ENCODE measurements at regions not wholly inside any gene's neighbourhood (a gene's known extent, or its start where the extent isn't known, plus 50 kb on each side); places are given as distances from the start of the nearest gene placed in this dataset.

DNA sequence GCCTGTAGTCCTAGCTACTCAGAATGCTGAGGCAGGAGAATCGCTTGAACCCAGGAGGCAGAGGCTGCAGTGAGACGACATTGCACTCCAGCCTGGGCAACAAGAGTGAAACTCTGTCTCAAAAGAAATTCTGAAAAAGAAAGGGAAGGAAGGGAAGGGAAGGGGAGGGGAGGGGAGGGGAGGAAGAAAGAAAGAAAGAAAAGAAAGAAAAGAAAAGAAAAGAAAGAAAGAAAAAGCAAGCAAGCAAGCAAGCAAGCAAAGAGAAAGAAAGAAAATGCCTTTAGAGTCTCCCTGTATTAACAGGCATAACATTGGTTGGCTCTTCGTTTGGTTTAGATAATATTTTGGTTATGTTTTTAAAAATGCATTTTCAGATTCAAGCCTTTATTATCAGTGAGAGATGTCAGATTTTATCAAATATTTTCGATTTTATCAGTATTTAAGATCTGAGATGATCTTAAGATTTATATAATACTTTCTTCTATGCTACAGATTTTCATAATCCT lies 281.1 kb downstream of the NPIPA8 start:
- DNase-seq (ENCODE audit: low read depth), result no peak

DNA sequence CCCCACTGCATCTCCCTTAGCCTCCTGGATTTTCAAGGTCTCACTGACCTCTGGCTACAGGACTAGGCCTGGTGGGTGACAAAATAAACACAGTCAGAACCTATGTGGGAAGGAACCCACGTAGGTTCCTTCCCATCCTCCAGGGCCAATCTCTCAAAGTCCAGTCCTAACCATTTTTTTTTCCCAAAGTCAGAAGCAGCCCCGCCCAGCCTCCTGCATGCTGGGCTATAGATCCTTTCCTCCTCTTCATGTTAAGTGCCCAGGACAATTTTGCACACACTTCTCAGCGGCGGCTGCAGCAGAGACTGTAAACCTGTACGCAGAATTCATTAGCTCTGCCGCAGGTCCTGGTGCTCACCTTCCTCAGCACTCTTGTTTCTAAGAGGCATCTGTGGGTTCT lies 285.8 kb downstream of the NPIPA8 start:
- no peak for DNase-seq (ENCODE audit: low read depth)

DNA sequence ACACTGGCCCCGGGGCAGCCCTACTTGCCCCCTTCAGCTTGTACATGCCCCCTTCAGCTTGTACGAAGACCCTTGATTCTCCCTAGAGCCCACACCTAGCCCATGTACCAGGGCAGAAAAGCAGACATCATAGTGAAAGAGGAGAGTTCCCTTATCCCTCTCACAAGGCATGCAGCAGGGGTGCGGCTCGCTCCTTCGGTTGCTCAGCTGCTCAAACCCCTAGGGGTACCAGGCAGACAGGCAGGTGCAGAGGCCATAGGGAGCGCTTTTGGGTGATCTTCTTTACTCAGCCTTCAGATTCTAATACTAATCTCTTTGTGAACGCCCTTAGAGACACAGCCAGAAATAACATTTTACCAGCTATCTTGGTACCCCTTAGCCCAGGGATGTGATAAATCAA lies 286.3 kb downstream of the NPIPA8 start:
- no peak for DNase-seq (ENCODE audit: low read depth)

DNA sequence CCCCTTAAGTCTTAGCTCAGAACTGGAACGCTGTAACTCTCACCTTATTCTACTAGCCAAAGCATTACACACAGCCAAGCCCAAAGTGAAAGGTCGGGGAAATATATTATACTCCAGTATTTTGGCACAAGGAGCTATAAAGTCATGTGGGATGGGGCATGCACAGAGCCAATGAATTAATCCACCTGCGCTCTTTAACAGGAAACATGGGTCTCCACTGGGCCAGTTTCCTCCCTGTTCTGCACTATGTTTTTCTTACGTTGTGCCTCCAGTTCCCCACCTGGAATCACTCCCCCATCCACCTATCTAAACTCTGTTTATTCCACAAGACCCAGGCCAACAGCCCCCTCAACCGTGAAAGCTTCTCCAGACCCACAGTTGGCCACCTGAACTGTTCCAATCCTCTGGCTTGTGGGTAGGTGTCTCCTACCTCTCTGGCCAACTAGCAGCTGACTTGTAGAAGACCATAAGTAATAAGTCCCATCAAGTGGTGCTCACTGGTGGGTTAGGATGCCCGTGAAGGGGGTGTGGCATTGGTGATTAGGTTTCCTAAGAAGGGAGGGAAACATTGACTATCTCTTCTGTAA lies 286.9 kb downstream of the NPIPA8 start:
- DNase-seq (ENCODE audit: low read depth), result no peak

DNA sequence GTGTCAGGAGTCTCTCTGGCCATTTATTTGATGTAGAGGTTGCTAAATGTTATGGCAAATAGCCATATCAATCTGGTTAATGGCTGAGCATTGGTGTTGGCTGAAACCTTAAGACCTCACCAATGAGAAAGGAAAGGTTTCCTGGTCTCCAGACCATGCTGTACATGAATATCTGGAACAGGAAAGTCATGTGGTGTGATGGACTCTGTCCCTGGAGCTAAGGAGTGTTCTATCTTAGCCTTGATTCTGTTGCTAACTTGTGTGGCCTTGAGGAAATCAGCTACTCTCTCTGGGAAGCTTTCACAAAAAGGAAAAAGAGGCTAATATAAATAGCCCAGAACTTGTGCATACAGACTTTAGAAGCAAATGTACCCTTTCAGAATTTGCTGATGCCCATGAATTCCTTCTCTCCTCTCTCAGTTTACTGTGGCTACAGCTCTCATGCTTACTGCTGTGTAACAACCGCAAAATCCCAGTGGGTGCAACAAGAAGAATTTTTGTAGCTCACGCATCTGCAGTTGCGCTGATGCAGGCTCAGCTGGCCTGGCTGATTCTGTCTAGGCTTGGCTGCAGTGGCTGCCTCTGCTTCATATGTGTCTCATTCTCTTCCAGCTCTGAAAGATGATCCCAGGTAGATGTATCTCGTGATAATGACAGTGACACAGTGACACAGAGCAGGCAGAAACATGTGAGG lies 287.5 kb downstream of the NPIPA8 start:
- no peak for DNase-seq (ENCODE audit: low read depth)

DNA sequence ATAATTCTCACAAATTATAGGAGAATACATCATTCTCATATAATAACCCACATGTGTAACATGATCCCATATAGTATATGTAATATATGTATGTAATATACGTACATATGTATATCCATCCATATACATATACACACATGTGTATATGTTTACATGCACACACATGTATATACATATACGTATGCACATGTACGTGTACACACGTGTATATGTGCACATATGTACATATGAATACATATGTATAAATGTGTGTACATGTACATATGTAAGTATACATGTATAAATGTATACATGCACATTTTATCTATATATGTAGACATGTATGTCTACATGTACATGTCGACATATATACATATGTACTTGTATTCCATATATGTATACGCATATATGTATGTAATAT lies 288.8 kb downstream of the NPIPA8 start:
- DNase-seq (ENCODE audit: low read depth), result no peak

DNA sequence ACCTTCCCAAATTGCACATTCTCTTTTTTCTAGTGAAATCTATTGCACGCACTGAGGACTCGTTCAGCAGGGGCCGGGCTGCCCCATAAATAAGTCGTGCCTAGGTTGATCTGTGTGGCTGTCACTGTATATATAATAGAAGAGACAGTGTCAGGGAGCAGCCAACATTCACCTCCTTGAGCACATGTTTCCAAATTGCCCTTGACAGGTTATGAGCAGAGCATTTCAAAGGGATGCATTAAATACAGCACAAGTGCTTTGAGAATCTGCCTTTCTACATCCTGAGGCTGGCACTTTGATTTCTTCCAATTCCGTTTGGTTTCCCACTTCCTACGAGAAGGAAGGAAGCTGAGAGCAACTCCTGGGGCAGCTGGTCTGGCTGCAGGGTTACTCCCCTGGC lies 291.2 kb downstream of the NPIPA8 start:
- no peak for DNase-seq (ENCODE audit: low read depth)

DNA sequence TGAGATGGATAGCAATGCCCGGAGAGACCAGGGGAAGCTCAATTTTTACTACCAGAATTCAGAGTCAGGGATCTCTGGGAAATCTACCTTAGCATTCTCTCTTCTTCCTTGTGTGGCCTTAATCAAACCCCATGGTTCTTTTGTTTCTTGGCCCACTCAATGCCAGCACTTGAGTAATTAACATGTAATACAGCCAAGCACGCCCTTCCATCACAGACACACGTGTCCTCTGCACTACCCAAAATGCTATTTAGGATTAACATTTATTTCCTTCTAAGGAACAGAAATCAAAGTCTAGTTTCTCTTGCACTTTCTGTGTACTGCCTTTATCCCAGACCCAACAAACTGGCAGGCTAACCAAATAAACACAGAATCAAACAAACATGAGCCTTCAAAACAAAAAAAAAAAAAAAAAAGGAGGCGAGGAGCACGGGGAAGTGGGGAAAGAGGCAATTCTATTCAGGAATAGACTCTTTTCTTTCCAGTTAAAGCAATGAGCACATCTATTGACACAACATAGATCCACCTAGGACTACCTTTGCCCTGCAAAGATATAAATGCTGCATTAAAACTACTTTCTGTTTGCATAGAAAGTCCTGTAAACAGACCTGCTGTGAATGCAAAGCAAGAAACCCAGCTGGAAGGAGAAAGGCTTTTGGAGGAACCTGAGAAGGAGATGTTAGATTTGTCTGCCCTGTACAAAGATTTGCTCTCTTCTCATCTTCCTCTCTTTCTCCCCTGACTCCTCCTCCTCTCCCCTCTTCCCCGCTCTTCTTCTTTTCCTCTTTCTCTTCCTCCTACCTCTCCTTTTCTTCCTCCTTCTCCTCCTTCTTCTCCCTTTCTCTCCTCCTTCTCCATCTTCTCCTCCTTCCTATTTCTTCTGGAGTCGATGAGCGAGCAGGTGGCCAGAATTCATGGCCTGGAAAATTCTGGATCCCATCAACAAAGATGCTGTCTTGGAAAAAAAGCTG lies 294.4 kb downstream of the NPIPA8 start:
- DNase-seq (ENCODE audit: low read depth), result no peak

DNA sequence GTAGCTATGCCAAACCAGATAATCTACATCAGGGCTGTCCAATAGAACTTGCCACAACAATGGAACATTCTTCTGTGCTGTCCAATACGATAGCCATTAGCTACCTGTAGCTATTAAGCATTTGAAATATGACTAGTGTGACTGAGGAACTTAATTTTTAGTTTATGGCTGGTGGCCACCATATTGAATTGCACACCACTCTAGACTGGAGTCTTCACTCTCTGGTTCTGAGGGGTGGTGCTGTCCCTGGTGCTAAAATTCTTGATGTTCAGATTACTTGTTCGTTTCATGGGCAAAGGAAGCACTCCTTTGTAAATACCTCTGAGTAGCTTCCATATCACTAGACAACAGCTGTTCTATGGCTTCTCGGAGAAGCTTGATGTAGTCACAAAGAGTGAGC lies 296.6 kb downstream of the NPIPA8 start:
- no peak for DNase-seq (ENCODE audit: low read depth)

DNA sequence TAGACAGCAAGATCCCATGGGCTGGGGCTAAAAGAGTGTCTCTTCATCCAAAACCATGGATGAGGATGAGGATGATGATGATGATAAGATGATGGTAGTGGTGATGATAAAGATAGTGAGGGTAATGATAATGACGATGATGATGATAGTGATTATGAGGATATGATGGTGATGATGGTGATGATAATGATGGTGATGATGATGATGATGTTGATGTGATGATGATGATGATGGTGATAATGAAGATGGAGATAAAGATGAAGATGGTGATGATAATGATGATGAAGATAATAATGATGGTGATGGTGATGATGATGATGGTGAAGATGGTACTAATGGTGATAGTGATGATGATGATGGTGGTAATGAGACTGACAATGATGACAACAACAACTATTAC lies 299.5 kb downstream of the NPIPA8 start:
- DNase-seq (ENCODE audit: low read depth), result no peak

DNA sequence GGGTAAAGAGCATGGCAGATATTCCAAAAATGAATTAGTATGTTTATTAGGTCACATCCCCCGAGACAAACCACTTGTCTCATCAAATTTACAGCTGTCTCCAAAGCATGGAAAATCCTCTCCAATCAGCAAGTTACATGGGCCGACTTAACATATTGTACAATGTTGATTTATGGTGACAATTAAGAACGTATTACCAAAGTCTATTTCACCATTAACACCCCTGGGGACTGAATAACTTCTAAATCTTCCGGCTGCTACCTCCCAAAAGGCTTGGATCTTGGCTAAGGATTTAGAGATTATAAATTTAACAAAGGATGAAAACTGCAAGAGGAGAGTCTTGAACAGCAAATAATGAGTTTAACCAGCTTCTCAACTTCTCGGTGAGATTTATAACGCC lies 311.9 kb downstream of the NPIPA8 start:
- no peak for DNase-seq (ENCODE audit: low read depth)

DNA sequence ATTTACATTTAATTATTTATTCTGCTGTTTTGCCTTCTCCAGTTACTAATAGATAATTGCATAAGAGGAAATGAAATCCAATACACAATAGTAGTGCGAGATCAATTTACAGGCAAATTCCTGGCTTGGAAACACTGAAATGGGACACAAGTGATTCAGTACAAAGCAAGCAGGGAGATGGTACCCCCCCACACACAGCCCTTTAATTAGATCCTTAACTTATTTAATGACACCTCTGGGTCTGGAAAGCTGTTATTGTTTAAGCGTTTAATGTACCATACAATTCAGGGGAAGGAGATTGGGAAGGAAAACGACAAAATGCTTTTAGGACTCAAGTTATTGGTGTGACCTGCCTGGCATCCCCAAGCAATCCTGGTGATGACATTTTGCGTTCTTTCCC lies 318.2 kb downstream of the NPIPA8 start:
- no peak for DNase-seq (ENCODE audit: low read depth)

DNA sequence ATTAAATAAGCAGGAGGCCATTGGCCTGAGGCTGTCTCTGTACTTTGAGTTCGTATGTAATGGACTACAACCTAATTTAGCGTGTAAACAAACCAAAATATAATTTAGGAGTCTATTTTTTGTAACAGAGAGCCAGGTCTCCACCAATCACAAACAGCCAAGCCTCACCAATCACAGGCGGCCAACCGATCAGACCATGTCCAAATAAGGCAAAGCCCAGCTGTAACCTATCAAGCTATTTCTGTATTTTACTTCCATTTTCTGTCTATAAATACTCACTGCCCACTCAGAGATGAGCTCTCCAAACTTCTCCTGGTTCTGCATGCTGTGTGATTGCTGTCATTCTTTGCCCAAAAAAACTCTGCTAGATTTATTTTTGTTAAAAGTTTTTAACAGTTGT lies 322.7 kb downstream of the NPIPA8 start:
- no peak for DNase-seq (ENCODE audit: low read depth)

DNA sequence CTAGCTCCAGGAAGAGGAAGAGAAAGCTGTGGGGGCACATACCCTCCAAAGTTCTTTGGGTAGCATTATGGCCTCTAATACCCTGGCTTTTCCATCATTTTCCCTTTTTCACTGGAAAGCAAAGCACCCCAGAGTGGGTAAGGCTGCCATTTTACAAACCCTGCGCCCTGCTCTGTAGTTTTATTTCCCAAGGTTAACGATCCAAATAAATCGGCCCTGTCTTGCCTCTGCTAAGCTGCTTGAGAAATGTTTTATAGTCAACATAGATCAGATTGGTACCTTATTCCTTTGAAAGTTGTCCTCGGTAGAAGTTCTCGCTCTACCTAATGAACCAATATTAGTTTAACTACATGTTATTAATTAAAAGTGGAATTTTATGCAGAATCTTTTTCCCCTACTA lies 328.2 kb downstream of the NPIPA8 start:
- no peak for DNase-seq (ENCODE audit: low read depth)

DNA sequence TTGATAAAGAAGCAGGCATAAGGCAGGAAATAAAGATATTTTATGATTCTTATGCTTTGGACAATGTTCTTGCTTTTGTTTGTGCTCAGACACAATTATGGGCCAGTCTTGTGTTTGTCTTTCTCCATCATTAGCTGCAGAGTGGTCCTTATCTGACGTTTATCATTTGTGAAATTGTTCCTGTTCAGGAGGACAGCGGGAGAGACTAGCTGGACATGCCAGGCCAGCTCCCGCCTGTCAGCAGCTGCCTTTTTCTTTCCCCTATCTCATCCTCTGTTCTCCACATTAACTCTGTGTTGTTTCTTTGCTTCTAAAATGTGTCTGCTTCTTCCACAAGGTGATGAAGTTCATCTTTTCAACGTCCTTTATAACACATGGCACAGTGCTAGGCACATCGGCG lies 333.5 kb downstream of the NPIPA8 start:
- no peak for DNase-seq (ENCODE audit: low read depth)

DNA sequence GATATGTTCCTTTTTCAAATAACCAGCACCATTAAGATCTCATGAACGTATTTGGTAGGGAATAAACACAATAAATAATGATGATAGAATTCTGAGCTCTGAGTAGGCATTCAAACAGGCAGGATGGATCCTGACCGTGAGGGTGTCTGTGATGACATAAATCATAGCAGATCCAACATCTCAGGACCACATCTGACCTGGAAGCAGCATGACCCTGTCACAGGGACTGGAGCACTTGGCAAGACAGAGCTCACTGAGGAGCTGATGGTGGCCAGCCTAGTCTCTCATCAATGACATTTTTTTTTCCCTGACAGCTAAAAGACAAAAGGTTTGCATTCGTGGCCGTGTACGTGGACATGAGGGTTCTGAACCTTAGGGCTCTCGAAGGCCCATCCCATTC lies 337.5 kb downstream of the NPIPA8 start:
- DNase-seq (ENCODE audit: low read depth), result no peak

DNA sequence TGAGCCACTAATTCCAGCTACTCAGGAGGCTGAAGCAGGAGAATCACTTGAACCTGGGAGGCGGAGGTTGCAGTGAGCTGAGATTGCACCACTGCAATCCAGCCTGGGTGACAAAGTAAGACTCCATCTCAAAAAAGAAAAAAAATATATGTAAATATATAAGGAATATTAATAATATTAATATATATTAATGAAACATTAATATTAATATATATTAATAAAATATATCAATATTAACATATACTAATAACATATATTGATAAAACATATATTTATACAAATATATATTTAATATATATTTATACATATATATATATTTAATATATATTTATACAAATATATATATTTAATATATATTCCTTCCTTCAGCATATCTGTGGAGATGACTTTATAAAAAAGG lies 338.0 kb downstream of the NPIPA8 start:
- DNase-seq (ENCODE audit: low read depth), result no peak

DNA sequence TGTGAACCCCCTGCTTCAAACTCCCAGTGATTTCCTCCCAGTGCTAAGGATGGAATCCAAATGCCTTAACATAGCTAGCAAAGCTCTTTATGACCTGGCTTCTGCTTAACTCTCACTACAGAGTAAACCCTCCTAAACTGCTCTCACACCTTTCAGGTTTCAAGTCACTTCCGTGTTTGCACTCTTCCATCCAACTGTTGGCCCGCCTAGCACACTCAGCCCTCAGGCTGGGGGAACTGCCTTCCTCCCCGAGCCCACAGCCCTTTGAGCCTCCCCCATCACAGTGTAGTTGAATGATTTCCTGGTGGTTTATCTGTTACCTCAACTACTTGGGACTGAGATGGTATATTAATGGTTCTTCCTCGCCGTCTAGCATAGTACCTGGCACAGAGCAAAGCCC lies 342.5 kb downstream of the NPIPA8 start:
- no peak for DNase-seq (ENCODE audit: low read depth)

DNA sequence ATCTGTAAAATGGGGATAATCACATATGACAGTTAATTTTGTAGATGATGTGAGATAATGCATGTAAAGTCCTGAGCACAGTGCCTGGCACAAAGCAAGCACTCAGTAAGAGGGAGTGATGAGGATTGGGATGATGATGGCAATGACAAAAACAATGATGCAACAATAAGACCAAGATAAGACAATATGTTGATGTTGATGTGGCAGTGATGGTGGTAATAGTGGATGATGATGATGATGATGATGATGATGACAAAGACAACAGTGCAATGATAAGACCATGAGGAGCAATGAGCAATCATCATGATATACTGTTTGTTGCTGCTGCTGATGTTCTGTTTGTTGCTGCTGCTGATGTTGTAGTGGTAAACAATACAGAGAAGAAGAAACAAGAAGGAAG lies 344.1 kb downstream of the NPIPA8 start:
- DNase-seq (ENCODE audit: low read depth), result no peak

DNA sequence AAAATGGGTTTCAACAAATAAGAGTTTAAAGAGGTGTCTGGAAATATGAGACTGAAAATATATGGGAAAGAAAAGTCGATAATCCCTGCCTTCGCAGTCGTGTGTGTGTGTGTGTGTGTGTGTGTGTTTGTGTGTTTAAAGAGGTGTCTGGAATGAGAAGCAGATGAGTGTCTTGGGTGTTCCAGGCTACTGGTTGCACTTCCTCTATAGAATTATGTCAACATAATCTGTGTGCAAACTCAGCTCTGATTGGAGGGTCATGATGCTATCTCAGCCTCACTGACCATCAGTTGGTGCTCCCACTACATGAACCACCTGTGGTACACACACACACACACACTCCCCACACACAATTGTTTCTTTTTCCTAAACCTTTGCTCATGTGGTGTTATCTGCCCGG lies 347.3 kb downstream of the NPIPA8 start:
- DNase-seq (ENCODE audit: low read depth), result no peak

DNA sequence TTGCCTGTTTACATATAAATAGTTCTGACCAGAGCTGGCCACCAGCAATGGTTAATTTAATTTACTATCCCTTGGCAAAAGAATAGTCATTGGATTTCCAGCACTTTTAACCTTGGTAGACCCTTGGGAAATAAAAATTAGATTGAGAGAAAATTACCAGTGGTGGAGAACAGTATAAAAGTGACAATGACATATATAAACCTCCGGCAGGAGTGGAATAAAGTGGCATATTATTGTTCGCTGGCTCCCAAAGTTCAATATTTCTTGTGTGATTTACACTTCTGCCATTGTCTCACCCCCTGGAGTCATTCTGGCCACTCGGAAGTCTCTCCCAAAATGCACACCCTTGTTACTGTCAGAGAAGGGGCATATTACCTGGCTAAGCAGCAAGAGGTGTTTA lies 347.7 kb downstream of the NPIPA8 start:
- no peak for DNase-seq (ENCODE audit: low read depth)

DNA sequence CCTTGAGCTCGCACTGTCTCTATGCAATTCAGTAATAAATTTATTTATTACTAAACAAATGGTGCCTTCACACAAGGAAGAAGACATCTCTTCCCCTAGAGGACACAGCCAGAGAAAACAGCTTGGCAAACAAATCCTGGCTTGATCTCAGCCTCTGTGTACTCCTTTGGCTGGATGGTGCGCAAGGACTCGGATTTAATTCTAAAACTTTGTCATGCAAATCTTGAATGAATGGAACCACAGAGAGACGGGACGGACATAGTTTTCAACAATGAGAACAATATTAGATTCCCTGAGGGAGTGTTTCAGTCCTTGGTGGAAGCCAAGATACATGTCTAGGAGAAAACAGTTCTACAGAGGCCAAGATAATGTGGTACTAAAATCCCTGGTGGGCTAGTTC lies 349.5 kb downstream of the NPIPA8 start:
- DNase-seq (ENCODE audit: low read depth), result no peak

DNA sequence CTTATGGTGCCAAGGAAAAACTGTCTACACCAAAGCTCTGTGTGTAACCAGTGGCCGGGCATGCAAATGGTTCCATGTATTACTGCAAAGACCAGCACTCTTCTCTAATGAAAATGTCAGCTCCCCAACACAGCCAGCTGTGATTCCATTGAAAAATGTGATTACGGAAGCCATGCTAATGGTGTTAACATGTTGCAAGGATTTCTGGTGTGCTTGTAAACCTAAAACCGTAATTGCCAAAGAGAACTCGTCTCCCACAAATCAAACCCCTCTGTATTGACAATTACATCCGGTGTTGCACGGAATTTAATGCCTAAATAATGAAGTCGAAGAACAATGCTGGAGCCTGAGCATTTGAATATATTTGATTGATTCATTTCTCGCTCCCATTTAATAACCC lies 351.7 kb downstream of the NPIPA8 start:
- no peak for DNase-seq (ENCODE audit: low read depth)

Data from amniotic epithelial cell (primary cell).